IMR-90 (cell line): ENCODE measurements at regions not wholly inside any gene's neighbourhood (a gene's known extent, or its start where the extent isn't known, plus 50 kb on each side); places are given as distances from the start of the nearest gene placed in this dataset.

Experiments used
- ATAC-seq: fragments of 200-7000 bp; cut with Tn5 transposase; 2 replicates; pipeline ENCODE4 v1.9.1; 2020; ENCODE audit warnings: low read depth, mild to moderate bottlenecking, moderate library complexity
- BruUV-seq: library from RNA; stranded (reverse); fragments of 400-500 nt; replicated peaks from 2 replicates; lab custom pipeline; 2021; lab: Mats Ljungman, UMichigan
- CTCF ChIA-PET: fragments of 300-600 bp; formaldehyde crosslinking; extraction: SDS; loops from one replicate; lab custom pipeline; 2021; ENCODE audit warnings: antibody characterized with exemption; lab: Yijun Ruan, JAX
- POLR2A ChIA-PET: fragments of 300-600 bp; sonication (Branson Sonifier 250); formaldehyde crosslinking; loops from one replicate; lab custom pipeline; 2022; ENCODE audit warnings: antibody characterized with exemption; ENCODE audit not compliant: unreplicated experiment; lab: Charles Lee
- DNase-seq: peaks from one replicate; pipeline ENCODE4 v3.0.0; 2013
- H2AFZ ChIP-seq: replicated peaks from 2 replicates; pipeline ENCODE3; 2013; ENCODE audit warnings: low read length, mild to moderate bottlenecking; ENCODE audit not compliant: poor library complexity
- H2AK5ac ChIP-seq: 2 replicates; pipeline ENCODE4 v1.6.1; 2013; ENCODE audit warnings: low read depth, low read length, inconsistent platforms
- H2AK9ac ChIP-seq: replicated peaks from 2 replicates; pipeline ENCODE3; 2013; ENCODE audit warnings: mild to moderate bottlenecking, low read depth, low read length, moderate library complexity; ENCODE audit not compliant: poor library complexity
- H2BK120ac ChIP-seq: 2 replicates; pipeline ENCODE4 v1.6.1; 2013; ENCODE audit warnings: low read depth, low read length, inconsistent platforms
- H2BK15ac ChIP-seq: 3 replicates; pipeline ENCODE4 v1.6.1; 2013; ENCODE audit warnings: low read depth, low read length, inconsistent platforms
- H2BK20ac ChIP-seq: 2 replicates; pipeline ENCODE4 v1.6.1; 2013; ENCODE audit warnings: low read depth, mild to moderate bottlenecking, inconsistent platforms, low read length, moderate library complexity
- H2BK5ac ChIP-seq: 2 replicates; pipeline ENCODE4 v1.6.1; 2013; ENCODE audit warnings: mild to moderate bottlenecking, low read depth, low read length, inconsistent platforms; ENCODE audit not compliant: poor library complexity, severe bottlenecking
- H3K14ac ChIP-seq: replicated peaks from 2 replicates; pipeline ENCODE4 v1.6.1; 2013; ENCODE audit warnings: low read depth, low read length, inconsistent platforms
- H3K18ac ChIP-seq: 2 replicates; pipeline ENCODE4 v1.6.1; 2013; ENCODE audit warnings: low read depth, low read length, control low read depth
- H3K23ac ChIP-seq: 2 replicates; pipeline ENCODE4 v1.6.1; 2013; ENCODE audit warnings: low read depth, low read length, inconsistent platforms
- H3K27ac ChIP-seq: 2 replicates; pipeline ENCODE4 v1.5.1; 2013; ENCODE audit warnings: mild to moderate bottlenecking, control low read depth, low read length; ENCODE audit not compliant: insufficient read depth
- H3K27me3 ChIP-seq: 2 replicates; pipeline ENCODE4 v1.6.1; 2013; ENCODE audit warnings: low read length; ENCODE audit not compliant: control insufficient read depth, insufficient read depth
- H3K36me3 ChIP-seq: 2 replicates; pipeline ENCODE4 v1.6.1; 2013; ENCODE audit warnings: low read length, mixed read lengths; ENCODE audit not compliant: control insufficient read depth, insufficient read depth
- H3K4ac ChIP-seq: 2 replicates; pipeline ENCODE4 v1.6.1; 2013; ENCODE audit warnings: low read depth, low read length, inconsistent platforms
- H3K4me1 ChIP-seq: 2 replicates; pipeline ENCODE4 v1.6.1; 2013; ENCODE audit warnings: low read length, mixed read lengths; ENCODE audit not compliant: control insufficient read depth, insufficient read depth
- H3K4me2 ChIP-seq: 2 replicates; pipeline ENCODE4 v1.6.1; 2013; ENCODE audit warnings: low read depth, mild to moderate bottlenecking, control low read depth, low read length, moderate library complexity
- H3K4me3 ChIP-seq: 2 replicates; pipeline ENCODE4 v1.5.1; 2013; ENCODE audit warnings: low read depth, mild to moderate bottlenecking, control low read depth, low read length, moderate library complexity; ENCODE audit not compliant: insufficient read depth
- H3K56ac ChIP-seq: 2 replicates; pipeline ENCODE4 v1.6.1; 2013; ENCODE audit warnings: low read length, inconsistent platforms; ENCODE audit not compliant: insufficient read depth; ENCODE audit errors: extremely low read depth
- H3K79me1 ChIP-seq, 2 experiments: 2 replicates each; pipeline ENCODE4 v1.6.1; 2013; ENCODE audit warnings: low read length in 2 of 2, inconsistent platforms in 1 of 2, low read depth in 1 of 2
- H3K9ac ChIP-seq: 2 replicates; pipeline ENCODE4 v1.6.1; 2013; ENCODE audit warnings: low read depth, low read length, control low read depth
- H3K9me1 ChIP-seq: 2 replicates; pipeline ENCODE4 v1.6.1; 2013; ENCODE audit warnings: low read length, inconsistent platforms; ENCODE audit not compliant: insufficient read depth
- H3K9me3 ChIP-seq: 2 replicates; pipeline ENCODE4 v1.6.1; 2013; ENCODE audit warnings: low read length; ENCODE audit not compliant: control insufficient read depth, insufficient read depth
- H4K20me1 ChIP-seq: 2 replicates; pipeline ENCODE4 v1.6.1; 2013; ENCODE audit warnings: low read length, inconsistent platforms; ENCODE audit not compliant: insufficient read depth
- H4K5ac ChIP-seq: 2 replicates; pipeline ENCODE4 v1.6.1; 2013; ENCODE audit warnings: mild to moderate bottlenecking, low read depth, low read length, control low read depth
- H4K8ac ChIP-seq, 2 experiments: 2 replicates each; pipeline ENCODE4 v1.6.1; 2013; ENCODE audit warnings: low read depth in 2 of 2, low read length in 2 of 2, control low read depth in 1 of 2, inconsistent platforms in 1 of 2
- H4K91ac ChIP-seq: 2 replicates; pipeline ENCODE4 v1.6.1; 2013; ENCODE audit warnings: low read depth, low read length, inconsistent platforms; ENCODE audit not compliant: insufficient read depth
- BHLHE40 ChIP-seq: fragments of 150-350 bp; IDR thresholded peaks from 2 replicates; pipeline ENCODE4 v1.6.1; 2016; ENCODE audit warnings: mild to moderate bottlenecking, low read depth, low read length
- CEBPB ChIP-seq: IDR thresholded peaks from 2 replicates; pipeline ENCODE4 v1.6.1; 2012; ENCODE audit warnings: low read depth, low read length, improper control_type of control experiment
- CHD1 ChIP-seq: IDR thresholded peaks from 2 replicates; pipeline ENCODE4 v1.6.1; 2012; ENCODE audit warnings: low read depth, low read length, improper control_type of control experiment
- FOS ChIP-seq: fragments of 150-350 bp; IDR thresholded peaks from 2 replicates; pipeline ENCODE4 v1.6.1; 2016; ENCODE audit warnings: low read depth, low read length
- MAFK ChIP-seq: IDR thresholded peaks from 2 replicates; pipeline ENCODE4 v1.6.1; 2012; ENCODE audit warnings: low read depth, low read length, improper control_type of control experiment
- MAZ ChIP-seq: IDR thresholded peaks from 2 replicates; pipeline ENCODE4 v1.6.1; 2012; ENCODE audit warnings: low read depth, mild to moderate bottlenecking, low read length, improper control_type of control experiment, moderate library complexity, borderline replicate concordance
- MXI1 ChIP-seq: IDR thresholded peaks from 2 replicates; pipeline ENCODE4 v1.6.1; 2012; ENCODE audit warnings: low read depth, mild to moderate bottlenecking, low read length, moderate library complexity, borderline replicate concordance
- NFE2L2 ChIP-seq: fragments of 150-350 bp; IDR thresholded peaks from 2 replicates; pipeline ENCODE4 v1.6.1; 2016; ENCODE audit warnings: low read depth, mild to moderate bottlenecking, low read length
- POLR2A ChIP-seq: IDR thresholded peaks from 2 replicates; pipeline ENCODE4 v1.6.1; 2012; ENCODE audit warnings: mild to moderate bottlenecking, low read depth, low read length
- RAD21 ChIP-seq: IDR thresholded peaks from 2 replicates; pipeline ENCODE4 v1.6.1; 2012; ENCODE audit warnings: low read length, improper control_type of control experiment
- RCOR1 ChIP-seq: IDR thresholded peaks from 2 replicates; pipeline ENCODE4 v1.6.1; 2012; ENCODE audit warnings: mild to moderate bottlenecking, low read length, improper control_type of control experiment; ENCODE audit not compliant: insufficient replicate concordance
- RFX5 ChIP-seq: IDR thresholded peaks from 2 replicates; pipeline ENCODE4 v1.8.0; 2012; ENCODE audit warnings: low read depth, mild to moderate bottlenecking, low read length, moderate library complexity
- SMC3 ChIP-seq: fragments of 150-350 bp; IDR thresholded peaks from 2 replicates; pipeline ENCODE4 v1.6.1; 2016; ENCODE audit warnings: low read depth, mild to moderate bottlenecking, antibody characterized with exemption, low read length, moderate library complexity
- WGBS, 2 experiments: methylation state at CpG; one replicate each; pipeline versions ENCODE4 v1.1.5 to v1.1.7; 2013; ENCODE audit warnings: missing lambda C conversion rate in 2 of 2; ENCODE audit not compliant: insufficient read length in 1 of 2; ENCODE audit errors: extremely low coverage in 2 of 2; 5-methylcytosine and 5-hydroxymethylcytosine counted together
- dilution Hi-C: fragments of 300-500 bp; cut with HindIII; formaldehyde crosslinking; loops from one replicate; pipeline ENCODE4 v1.14.3; 2018; ENCODE audit warnings: low sequenced_read_pairs; ENCODE audit not compliant: unreplicated experiment
- in situ Hi-C: fragments of 300-500 bp; cut with MboI; formaldehyde crosslinking; loops from 3 replicates; pipeline ENCODE4 v1.14.3; 2019; ENCODE audit warnings: low sequenced_read_pairs, inconsistent platforms, mixed read lengths
- intact Hi-C: fragments of 100-400 bp; cut with micrococcal nuclease; formaldehyde crosslinking; loops from 2 replicates; pipeline ENCODE4 v1.10.0; 2022
- TF ChIP-seq, protein P1 (sequence below): fragments of 150-350 bp; IDR thresholded peaks from 2 replicates; pipeline ENCODE4 v1.6.1; 2017; ENCODE audit warnings: mild to moderate bottlenecking, antibody characterized with exemption, low read length, low read depth
- TF ChIP-seq, protein P2 (sequence below): conservative IDR thresholded peaks from 2 replicates; pipeline ENCODE4 v1.5.1; 2012; ENCODE audit warnings: mild to moderate bottlenecking, low read depth, low read length, improper control_type of control experiment
- TF ChIP-seq, protein P3 (sequence below): fragments of 150-350 bp; IDR thresholded peaks from 2 replicates; pipeline ENCODE4 v1.6.1; 2016; ENCODE audit warnings: low read depth, mild to moderate bottlenecking, low read length, moderate library complexity, borderline replicate concordance

DNA sequence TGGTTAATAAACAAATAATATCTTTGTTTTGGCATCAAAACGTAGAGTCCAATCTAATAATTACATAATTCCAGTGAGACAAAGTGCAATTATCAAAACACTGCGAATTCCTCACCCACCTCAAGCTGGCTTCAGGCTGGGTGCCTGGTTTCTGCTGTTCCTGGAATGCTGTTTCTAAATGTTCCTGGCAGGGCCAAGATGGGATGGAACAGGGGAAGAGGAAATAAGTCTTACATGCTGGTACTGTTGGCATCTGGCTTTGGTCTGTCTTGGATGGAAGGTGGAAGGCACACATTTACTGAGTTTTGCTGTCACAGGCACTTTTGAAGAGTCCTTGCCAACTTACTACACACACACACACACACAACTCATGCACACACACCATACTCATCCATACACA lies 101.9 kb upstream of the SLCO3A1 start:
- no peak overlapping the region for H3K56ac ChIP-seq
- no peak overlapping the region for H4K8ac ChIP-seq
- no peak overlapping the region for H3K9ac ChIP-seq
- H3K4me2 ChIP-seq = no peak overlapping the region
- dilution Hi-C loops = no loop called here
- no peak for DNase-seq
- no peak overlapping the region for H2BK20ac ChIP-seq
- H3K79me1 ChIP-seq = no peaks in the 10 kb centered on the region
- BruUV-seq = no TSS peak
- H3K27me3 ChIP-seq = no peaks in the 10 kb centered on the region
- H2BK120ac ChIP-seq = no peak overlapping the region
- no peak for ATAC-seq
- ChIA-PET POLR2A (no interaction called here), CTCF (no interaction called here)
- H2AK5ac ChIP-seq = no peak overlapping the region
- no peak overlapping the region for H2AK9ac ChIP-seq
- H2BK15ac ChIP-seq = no peak overlapping the region
- no CpG with 5 or more reads among the region's 2 CpGs for WGBS, 2 experiments
- H4K20me1 ChIP-seq = no peaks in the 10 kb centered on the region
- no peak overlapping the region for H4K5ac ChIP-seq
- no peak overlapping the region for H3K14ac ChIP-seq
- H3K18ac ChIP-seq = no peak overlapping the region
- TF ChIP-seq RFX5 = no peak
- TF ChIP-seq BHLHE40 = no peak
- no peak for TF ChIP-seq SMC3
- no peak for TF ChIP-seq RCOR1
- TF ChIP-seq MAFK = no peak
- TF ChIP-seq, protein P1, sequence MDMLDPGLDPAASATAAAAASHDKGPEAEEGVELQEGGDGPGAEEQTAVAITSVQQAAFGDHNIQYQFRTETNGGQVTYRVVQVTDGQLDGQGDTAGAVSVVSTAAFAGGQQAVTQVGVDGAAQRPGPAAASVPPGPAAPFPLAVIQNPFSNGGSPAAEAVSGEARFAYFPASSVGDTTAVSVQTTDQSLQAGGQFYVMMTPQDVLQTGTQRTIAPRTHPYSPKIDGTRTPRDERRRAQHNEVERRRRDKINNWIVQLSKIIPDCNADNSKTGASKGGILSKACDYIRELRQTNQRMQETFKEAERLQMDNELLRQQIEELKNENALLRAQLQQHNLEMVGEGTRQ = no peak
- no peak for TF ChIP-seq MAZ
- no peak for TF ChIP-seq RAD21
- TF ChIP-seq MXI1 = no peak
- no peak for TF ChIP-seq CHD1
- no peak for TF ChIP-seq NFE2L2
- TF ChIP-seq, protein P2, sequence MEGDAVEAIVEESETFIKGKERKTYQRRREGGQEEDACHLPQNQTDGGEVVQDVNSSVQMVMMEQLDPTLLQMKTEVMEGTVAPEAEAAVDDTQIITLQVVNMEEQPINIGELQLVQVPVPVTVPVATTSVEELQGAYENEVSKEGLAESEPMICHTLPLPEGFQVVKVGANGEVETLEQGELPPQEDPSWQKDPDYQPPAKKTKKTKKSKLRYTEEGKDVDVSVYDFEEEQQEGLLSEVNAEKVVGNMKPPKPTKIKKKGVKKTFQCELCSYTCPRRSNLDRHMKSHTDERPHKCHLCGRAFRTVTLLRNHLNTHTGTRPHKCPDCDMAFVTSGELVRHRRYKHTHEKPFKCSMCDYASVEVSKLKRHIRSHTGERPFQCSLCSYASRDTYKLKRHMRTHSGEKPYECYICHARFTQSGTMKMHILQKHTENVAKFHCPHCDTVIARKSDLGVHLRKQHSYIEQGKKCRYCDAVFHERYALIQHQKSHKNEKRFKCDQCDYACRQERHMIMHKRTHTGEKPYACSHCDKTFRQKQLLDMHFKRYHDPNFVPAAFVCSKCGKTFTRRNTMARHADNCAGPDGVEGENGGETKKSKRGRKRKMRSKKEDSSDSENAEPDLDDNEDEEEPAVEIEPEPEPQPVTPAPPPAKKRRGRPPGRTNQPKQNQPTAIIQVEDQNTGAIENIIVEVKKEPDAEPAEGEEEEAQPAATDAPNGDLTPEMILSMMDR = no peak
- no peak for TF ChIP-seq POLR2A
- no peak for TF ChIP-seq FOS
- TF ChIP-seq, protein P3, sequence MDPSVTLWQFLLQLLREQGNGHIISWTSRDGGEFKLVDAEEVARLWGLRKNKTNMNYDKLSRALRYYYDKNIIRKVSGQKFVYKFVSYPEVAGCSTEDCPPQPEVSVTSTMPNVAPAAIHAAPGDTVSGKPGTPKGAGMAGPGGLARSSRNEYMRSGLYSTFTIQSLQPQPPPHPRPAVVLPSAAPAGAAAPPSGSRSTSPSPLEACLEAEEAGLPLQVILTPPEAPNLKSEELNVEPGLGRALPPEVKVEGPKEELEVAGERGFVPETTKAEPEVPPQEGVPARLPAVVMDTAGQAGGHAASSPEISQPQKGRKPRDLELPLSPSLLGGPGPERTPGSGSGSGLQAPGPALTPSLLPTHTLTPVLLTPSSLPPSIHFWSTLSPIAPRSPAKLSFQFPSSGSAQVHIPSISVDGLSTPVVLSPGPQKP = no peak
- no peak for TF ChIP-seq CEBPB
- intact Hi-C loops = no loop called here
- in situ Hi-C loops = no loop called here
- no peak overlapping the region for H3K4ac ChIP-seq
- no peak overlapping the region for H3K4me3 ChIP-seq
- no peaks in the 10 kb centered on the region for H3K4me1 ChIP-seq
- no peak overlapping the region for H2AFZ ChIP-seq
- no peak overlapping the region for H4K91ac ChIP-seq
- no peak overlapping the region for H2BK5ac ChIP-seq
- no peak overlapping the region for H3K23ac ChIP-seq
- H3K36me3 ChIP-seq = no peaks in the 10 kb centered on the region
- H3K9me3 ChIP-seq = peaks cover 4% of the 10 kb centered on the region; the same call in 1 of the 2 replicates
- no peaks in the 10 kb centered on the region for H3K9me1 ChIP-seq
- no peak overlapping the region for H3K27ac ChIP-seq
